IPS-NIHi7 (cell line): ENCODE measurements at regions not wholly inside any gene's neighbourhood (a gene's known extent, or its start where the extent isn't known, plus 50 kb on each side); places are given as distances from the start of the nearest gene placed in this dataset.

Experiments
- DNase-seq: peaks from one replicate; pipeline ENCODE4 v3.0.0; 2012; ENCODE audit warnings: mixed read lengths; ENCODE audit errors: extremely low spot score

- DNase-seq, result no peak
Measured at GRCh38 chr4:140316799-140317198, 56.6 kb upstream of the SCOC start.

- DNase-seq, result peak; percentile 43
Measured at GRCh38 chr4:140315970-140316369, 57.5 kb upstream of the SCOC start.

- no peak for DNase-seq
Measured at GRCh38 chr4:140315438-140315837, 58.0 kb upstream of the SCOC start.

GRCh38 chr4:140315019-140315418 is 58.4 kb upstream of the SCOC start:
- no peak for DNase-seq

GRCh38 chr4:140312100-140312499 is 61.3 kb upstream of the SCOC start:
- DNase-seq, result no peak

GRCh38 chr4:140311257-140311835 is 62.1 kb upstream of the SCOC start:
- no peak for DNase-seq

GRCh38 chr4:140309124-140309870 is 64.1 kb upstream of the SCOC start:
- DNase-seq, result peak; percentile 48

- DNase-seq, result no peak
Measured at GRCh38 chr4:140308366-140309123, 64.9 kb upstream of the SCOC start.

- DNase-seq, result no peak
Measured at GRCh38 chr4:140305053-140305452, 68.4 kb upstream of the SCOC start.

- no peak for DNase-seq
Measured at GRCh38 chr4:140304346-140304745, 69.1 kb upstream of the SCOC start.

- no peak for DNase-seq
Measured at GRCh38 chr4:140302151-140302859, 71.1 kb upstream of the SCOC start.

GRCh38 chr4:140300271-140300970 is 73.0 kb upstream of the SCOC start:
- DNase-seq, result peak; percentile 33

GRCh38 chr4:140298001-140298400 is 75.4 kb upstream of the SCOC start:
- DNase-seq, result no peak

GRCh38 chr4:140297221-140297570 is 76.2 kb upstream of the SCOC start:
- DNase-seq, result peak; percentile 58

- no peak for DNase-seq
Measured at GRCh38 chr4:140296335-140297220, 76.9 kb upstream of the SCOC start.

- no peak for DNase-seq
Measured at GRCh38 chr4:140293979-140294378, 79.5 kb upstream of the SCOC start.

- DNase-seq, result no peak
Measured at GRCh38 chr4:140291259-140291658, 82.2 kb upstream of the SCOC start.

GRCh38 chr4:140289486-140289885 is 84.0 kb upstream of the SCOC start:
- DNase-seq, result no peak

- no peak for DNase-seq
Measured at GRCh38 chr4:140286456-140286855, 87.0 kb upstream of the SCOC start.

GRCh38 chr4:140284456-140284855 is 89.0 kb upstream of the SCOC start:
- DNase-seq, result no peak
